HepG2 (cell line): ENCODE measurements at regions not wholly inside any gene's neighbourhood (a gene's known extent, or its start where the extent isn't known, plus 50 kb on each side); places are given as distances from the start of the nearest gene placed in this dataset.

Experiments used
- ATAC-seq: fragments of 200-7000 bp; cut with Tn5 transposase; 3 replicates; pipeline ENCODE4 v1.9.1; 2020; ENCODE audit warnings: mild to moderate bottlenecking, moderate library complexity
- BruUV-seq: library from RNA; stranded (reverse); fragments of 400-500 nt; replicated peaks from 2 replicates; lab custom pipeline; 2021; lab: Mats Ljungman, UMichigan
- CTCF ChIA-PET: fragments of 300-600 bp; formaldehyde crosslinking; extraction: SDS; loops from one replicate; lab custom pipeline; 2021; ENCODE audit warnings: low total read pairs, inconsistent platforms, low intra/inter-chr PET ratio; lab: Yijun Ruan, JAX
- POLR2A ChIA-PET: fragments of 350-600 bp; sonication (Branson Sonifier 250); formaldehyde crosslinking; loops from one replicate; lab custom pipeline; 2020; ENCODE audit warnings: antibody characterized with exemption, inconsistent platforms; lab: Yijun Ruan, JAX
- DNase-seq: peaks from one replicate; pipeline ENCODE4 v3.0.0-alpha.2; 2015; ENCODE audit warnings: low spot score
- FAIRE-seq: peaks from 3 replicates; lab custom pipeline; 2011; peaks lifted over from hg19 to GRCh38; lab: Jason Lieb, UNC
- H2AFZ ChIP-seq: one replicate; pipeline ENCODE4 v1.6.1; 2011; ENCODE audit warnings: low read length, inconsistent platforms
- H3K27ac ChIP-seq: fragments of 300-600 bp; 3 replicates; pipeline ENCODE4 v1.8.0; 2011; ENCODE audit warnings: mixed run types, mild to moderate bottlenecking, mixed read lengths, low read length, inconsistent platforms; ENCODE audit not compliant: insufficient read depth; ENCODE audit errors: extremely low read length
- H3K27me3 ChIP-seq, 2 experiments: fragments of 200-600 bp in 1 of 2; 2 replicates in 1 of 2; 3 replicates in 1 of 2; pipeline versions ENCODE4 v1.6.0 to v1.8.0; 2011; ENCODE audit warnings: low read length in 2 of 2, mild to moderate bottlenecking in 2 of 2, moderate library complexity in 2 of 2, inconsistent platforms in 1 of 2; ENCODE audit not compliant: insufficient read depth in 2 of 2, control insufficient read depth in 1 of 2
- H3K36me3 ChIP-seq, 2 experiments: fragments of 200-600 bp in 1 of 2; replicated peaks in 1 of 2; 2 replicates in 1 of 2; 3 replicates in 1 of 2; pipeline versions ENCODE4 v1.5.1 to v1.8.0; 2011; ENCODE audit warnings: low read length in 2 of 2, inconsistent platforms in 1 of 2; ENCODE audit not compliant: insufficient read depth in 2 of 2, control insufficient read depth in 1 of 2
- H3K4me1 ChIP-seq: 2 replicates; pipeline ENCODE4 v1.5.1; 2012; ENCODE audit warnings: low read length, inconsistent platforms; ENCODE audit not compliant: insufficient read depth
- H3K4me2 ChIP-seq: 2 replicates; pipeline ENCODE4 v1.6.0; 2011; ENCODE audit warnings: low read depth, low read length, inconsistent platforms
- H3K4me3 ChIP-seq, 3 experiments: fragments of 200-600 bp in 1 of 3; sonication (generic), shearing (Covaris generic) in 1 of 3; replicated peaks in 1 of 3; 2 replicates each; pipeline ENCODE4 v1.5.1; 2011 to 2016; ENCODE audit warnings: low read length in 3 of 3, inconsistent platforms in 2 of 3, low read depth in 2 of 3, mild to moderate bottlenecking in 2 of 3, control low read depth in 1 of 3, mixed read lengths in 1 of 3; ENCODE audit not compliant: insufficient read depth in 1 of 3
- H3K79me2 ChIP-seq: one replicate; pipeline ENCODE4 v1.6.1; 2011; ENCODE audit warnings: low read length, inconsistent platforms; ENCODE audit not compliant: insufficient read depth
- H3K9ac ChIP-seq: 2 replicates; pipeline ENCODE4 v1.6.0; 2011; ENCODE audit warnings: mild to moderate bottlenecking, low read depth, low read length, inconsistent platforms; ENCODE audit not compliant: insufficient read depth
- H3K9me3 ChIP-seq: 2 replicates; pipeline ENCODE4 v1.5.1; 2012; ENCODE audit warnings: mild to moderate bottlenecking, low read length
- H4K20me1 ChIP-seq: 2 replicates; pipeline ENCODE4 v1.6.0; 2011; ENCODE audit warnings: inconsistent platforms, mild to moderate bottlenecking, low read length, moderate library complexity; ENCODE audit not compliant: insufficient read depth
- ATF6 ChIP-seq: sonication (generic); formaldehyde crosslinking; conservative IDR thresholded peaks from 2 replicates; pipeline ENCODE4 v1.4.0; 2020; ENCODE audit warnings: missing genetic modification reagents
- DNMT1 ChIP-seq: sonication (generic); formaldehyde crosslinking; IDR thresholded peaks from 2 replicates; pipeline ENCODE4 v1.5.1; 2020; ENCODE audit warnings: mild to moderate bottlenecking, missing genetic modification reagents
- MLX ChIP-seq: IDR thresholded peaks from 2 replicates; pipeline ENCODE4 v1.6.1; 2016
- PRMT3 ChIP-seq: sonication (generic); formaldehyde crosslinking; IDR thresholded peaks from 2 replicates; pipeline ENCODE4 v1.8.1; 2022; ENCODE audit warnings: low read depth, mild to moderate bottlenecking, moderate library complexity, missing genetic modification reagents, borderline replicate concordance
- SAFB2 ChIP-seq: sonication (generic); formaldehyde crosslinking; IDR thresholded peaks from 2 replicates; pipeline ENCODE4 v1.5.1; 2020; ENCODE audit warnings: missing genetic modification reagents, low read depth, mild to moderate bottlenecking, borderline replicate concordance
- TEAD2 ChIP-seq: sonication (generic); formaldehyde crosslinking; IDR thresholded peaks from 2 replicates; pipeline ENCODE4 v1.9.0; 2021; ENCODE audit warnings: missing genetic modification reagents
- YEATS2 ChIP-seq: sonication (generic); formaldehyde crosslinking; IDR thresholded peaks from 2 replicates; pipeline ENCODE4 v1.4.0; 2020; ENCODE audit warnings: missing genetic modification reagents, borderline replicate concordance
- ZMYM2 ChIP-seq: sonication (generic); formaldehyde crosslinking; IDR thresholded peaks from 2 replicates; pipeline ENCODE4 v1.8.0; 2022; ENCODE audit warnings: mild to moderate bottlenecking, missing genetic modification reagents
- ZNF788 ChIP-seq: sonication (generic); formaldehyde crosslinking; IDR thresholded peaks from 2 replicates; pipeline ENCODE4 v1.5.0; 2020; ENCODE audit warnings: mild to moderate bottlenecking, missing genetic modification reagents, borderline replicate concordance
- WGBS: methylation state at CpG from one replicate; pipeline ENCODE4 v1.1.6; 2017; ENCODE audit warnings: low lambda C conversion rate; 5-methylcytosine and 5-hydroxymethylcytosine counted together
- in situ Hi-C: cut with HindIII; loops from 2 replicates; pipeline ENCODE4 v1.10.0; 2017; ENCODE audit warnings: low pct_unique_long_range_greater_than_20kb; ENCODE audit not compliant: extremely low pct_ligation_motif_present
- intact Hi-C: fragments of 100-400 bp; cut with micrococcal nuclease; formaldehyde crosslinking; loops from one replicate; pipeline ENCODE4 v1.10.0; 2022; ENCODE audit not compliant: unreplicated experiment

- TF ChIP-seq ATF6 (CRISPR knock-in tag) (no peak), TEAD2 (CRISPR knock-in tag) (no peak)
- no peaks in the 10 kb centered on the region for H3K79me2 ChIP-seq
- no peaks in the 10 kb centered on the region for H3K27me3 ChIP-seq
- DNase-seq, result no peak
- no peak overlapping the region for H2AFZ ChIP-seq
- H4K20me1 ChIP-seq, result no peaks in the 10 kb centered on the region
- H3K9me3 ChIP-seq, result no peaks in the 10 kb centered on the region
- intact Hi-C loops (no loop called here), in situ Hi-C loops (no loop called here)
- H3K27ac ChIP-seq, result no peak overlapping the region
- no peak overlapping the region for H3K4me2 ChIP-seq
- no TSS peak for BruUV-seq
- no peak overlapping the region for H3K9ac ChIP-seq
- H3K4me1 ChIP-seq, result no peaks in the 10 kb centered on the region
- WGBS, result 0% methylated on average over 3 of the region's 3 CpGs
- ChIA-PET POLR2A (no interaction called here), CTCF (no interaction called here)
- H3K4me3 ChIP-seq, result no peak overlapping the region
- no peak for ATAC-seq
- no peaks in the 10 kb centered on the region for H3K36me3 ChIP-seq
- no peak for FAIRE-seq
Measured at GRCh38 chr12:81859521-81859920, 100.4 kb upstream of the PPFIA2 start.

GRCh38 chr12:81843599-81843998 lies 84.4 kb upstream of the PPFIA2 start:
- H3K4me3 ChIP-seq, result no peak overlapping the region
- H3K36me3 ChIP-seq, result no peaks in the 10 kb centered on the region
- H3K4me2 ChIP-seq, result no peak overlapping the region
- FAIRE-seq, result no peak
- H3K27me3 ChIP-seq, result no peaks in the 10 kb centered on the region
- no peaks in the 10 kb centered on the region for H3K9me3 ChIP-seq
- POLR2A ChIA-PET, result no interaction called here
- H2AFZ ChIP-seq, result no peak overlapping the region
- H4K20me1 ChIP-seq, result no peaks in the 10 kb centered on the region
- ATAC-seq, result no peak
- CTCF ChIA-PET, result no interaction called here
- TF ChIP-seq DNMT1, result no peak
- TF ChIP-seq YEATS2 (CRISPR knock-in tag), result no peak
- no peak for TF ChIP-seq SAFB2 (CRISPR knock-in tag)
- no peak for TF ChIP-seq PRMT3 (CRISPR knock-in tag)
- TF ChIP-seq ZMYM2 (CRISPR knock-in tag), result no peak
- no peak for TF ChIP-seq ZNF788
- TF ChIP-seq MLX (CRISPR knock-in tag), result no peak
- intact Hi-C loops (no loop called here), in situ Hi-C loops (no loop called here)
- no peaks in the 10 kb centered on the region for H3K4me1 ChIP-seq
- no peaks in the 10 kb centered on the region for H3K79me2 ChIP-seq
- no peak overlapping the region for H3K9ac ChIP-seq
- no TSS peak for BruUV-seq
- no peak for DNase-seq
- no peak overlapping the region for H3K27ac ChIP-seq
